HG03064 (cell line): ENCODE measurements at regions not wholly inside any gene's neighbourhood (a gene's known extent, or its start where the extent isn't known, plus 50 kb on each side); places are given as distances from the start of the nearest gene placed in this dataset.

ENCODE experiments used
- ATAC-seq: cut with Tn5 transposase; IDR thresholded peaks from one replicate; pipeline ENCODE4 v1.9.1; 2021; ENCODE audit warnings: low read depth; ENCODE audit not compliant: unreplicated experiment

GRCh38 chr21:27298465-27298864 lies 331.6 kb upstream of the ADAMTS5 start:
- no peak for ATAC-seq

DNA sequence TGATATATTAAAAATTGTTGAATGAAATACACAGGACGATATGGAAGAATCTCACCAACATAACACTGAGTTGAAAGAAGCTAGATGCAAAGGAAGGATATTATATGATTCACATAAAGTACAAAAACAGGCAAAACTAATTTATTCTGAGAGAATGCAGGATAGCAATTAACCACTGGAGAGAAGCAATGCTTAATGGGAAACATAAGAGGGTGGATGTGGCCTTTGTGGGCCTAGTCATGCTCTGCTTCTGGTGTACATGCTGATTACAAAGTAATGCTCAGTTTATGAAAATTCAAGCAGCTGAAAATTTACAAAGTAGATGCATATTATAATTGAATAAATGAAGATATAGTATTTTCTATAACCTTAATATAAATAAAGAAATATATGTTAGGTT lies 326.4 kb upstream of the ADAMTS5 start:
- no peak for ATAC-seq

DNA sequence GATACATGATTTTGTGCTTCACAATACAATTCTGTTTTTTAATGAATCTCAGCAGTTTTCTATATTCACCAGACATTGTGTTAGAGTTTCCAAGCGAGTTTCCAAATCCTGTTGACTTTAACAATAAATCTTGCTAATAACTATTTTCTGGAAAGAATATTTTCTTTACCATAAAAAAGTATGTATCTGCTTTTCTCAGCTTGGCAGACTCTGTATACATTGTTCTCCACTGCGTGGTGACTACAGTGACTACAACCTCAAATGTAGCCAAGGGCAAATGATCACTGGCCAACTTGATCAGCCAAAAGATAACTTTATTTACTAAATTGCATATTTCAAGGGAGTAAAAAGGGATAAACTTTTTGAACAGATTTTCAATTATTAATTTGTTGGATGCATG lies 325.9 kb upstream of the ADAMTS5 start:
- ATAC-seq, result no peak

DNA sequence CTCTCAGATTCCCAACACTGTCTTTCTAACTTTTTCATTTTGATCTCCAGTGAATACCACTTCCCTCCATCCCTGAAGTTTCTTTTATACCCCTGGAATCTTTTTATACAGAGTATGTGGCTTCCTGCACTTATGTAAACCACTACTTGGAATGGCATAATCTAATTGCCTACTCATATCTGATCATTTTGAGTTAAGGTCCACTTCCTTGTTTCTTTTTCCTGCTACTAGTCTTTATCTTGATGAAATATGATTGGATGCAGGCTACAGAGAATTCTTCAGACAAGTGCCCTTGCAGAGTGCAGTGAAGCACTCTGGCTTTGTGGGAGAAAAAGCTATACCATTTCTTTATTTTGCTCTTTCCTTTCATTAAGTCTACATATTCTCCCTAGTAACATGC lies 325.3 kb upstream of the ADAMTS5 start:
- no peak for ATAC-seq

GRCh38 chr21:27291006-27291405 lies 324.1 kb upstream of the ADAMTS5 start:
- no peak for ATAC-seq

GRCh38 chr21:27290028-27290427 lies 323.1 kb upstream of the ADAMTS5 start:
- ATAC-seq, result no peak

DNA sequence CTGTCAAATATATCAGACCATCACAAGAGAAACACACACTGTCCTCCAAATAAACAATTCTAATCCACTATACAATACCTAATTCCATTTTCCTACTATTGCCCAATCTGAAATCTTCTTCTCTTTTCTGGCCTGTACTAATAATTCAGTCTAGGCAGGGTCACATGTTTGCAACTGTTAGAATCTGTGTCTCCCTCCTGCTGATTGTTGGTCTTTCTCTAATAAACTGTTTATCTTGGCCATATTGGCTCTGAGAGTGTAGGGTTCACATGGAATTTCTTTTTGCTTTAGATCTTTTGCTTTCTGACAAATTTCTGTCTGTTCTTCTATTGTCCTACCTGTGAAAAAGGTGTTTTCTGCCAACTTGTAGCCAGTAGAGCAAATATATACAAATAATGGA lies 319.9 kb upstream of the ADAMTS5 start:
- ATAC-seq, result no peak

GRCh38 chr21:27277110-27277509 lies 310.2 kb upstream of the ADAMTS5 start:
- no peak for ATAC-seq

GRCh38 chr21:27275294-27275927 lies 308.5 kb upstream of the ADAMTS5 start:
- ATAC-seq, result no peak

DNA sequence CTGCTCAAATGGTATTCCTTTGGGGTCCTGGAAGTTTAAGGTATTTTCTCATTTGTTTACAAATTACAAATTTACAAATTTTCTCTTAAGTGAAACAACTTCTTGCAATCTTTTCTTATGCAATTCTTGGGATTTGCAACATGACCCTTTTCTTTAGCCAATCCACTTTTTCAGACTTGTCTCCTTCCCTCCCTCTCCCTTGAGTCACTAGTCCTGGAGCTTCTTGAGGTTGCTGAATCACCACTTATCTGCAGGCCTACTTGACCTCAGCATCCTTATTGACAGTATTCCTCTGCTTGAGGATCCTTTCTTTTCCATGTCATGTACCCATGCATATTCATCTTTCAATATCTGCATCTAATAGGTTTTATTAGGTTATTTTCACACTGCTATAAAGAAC lies 302.8 kb upstream of the ADAMTS5 start:
- no peak for ATAC-seq

- no peak for ATAC-seq
These were observed 301.4 kb upstream of the ADAMTS5 start for GRCh38 chr21:27268290-27268689.

DNA sequence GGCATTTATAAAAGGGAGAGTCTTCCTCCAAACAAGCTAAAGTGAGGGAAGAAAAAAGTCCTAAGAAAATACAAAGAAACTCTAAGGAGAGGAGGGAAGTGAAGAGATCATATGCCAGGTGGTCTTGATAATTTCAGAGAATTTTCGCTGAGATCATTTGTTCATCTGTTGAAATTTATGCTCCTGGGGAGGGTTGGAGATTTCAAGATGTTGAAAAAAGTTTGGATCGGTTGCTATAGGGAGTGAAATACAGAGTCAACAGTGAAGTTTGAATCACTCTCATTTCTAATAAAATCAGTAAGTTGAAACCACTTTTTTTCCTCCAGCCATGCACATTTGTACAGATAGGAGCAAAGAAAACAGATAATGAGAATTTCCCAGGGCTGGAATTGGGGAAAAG lies 299.1 kb upstream of the ADAMTS5 start:
- no peak for ATAC-seq

DNA sequence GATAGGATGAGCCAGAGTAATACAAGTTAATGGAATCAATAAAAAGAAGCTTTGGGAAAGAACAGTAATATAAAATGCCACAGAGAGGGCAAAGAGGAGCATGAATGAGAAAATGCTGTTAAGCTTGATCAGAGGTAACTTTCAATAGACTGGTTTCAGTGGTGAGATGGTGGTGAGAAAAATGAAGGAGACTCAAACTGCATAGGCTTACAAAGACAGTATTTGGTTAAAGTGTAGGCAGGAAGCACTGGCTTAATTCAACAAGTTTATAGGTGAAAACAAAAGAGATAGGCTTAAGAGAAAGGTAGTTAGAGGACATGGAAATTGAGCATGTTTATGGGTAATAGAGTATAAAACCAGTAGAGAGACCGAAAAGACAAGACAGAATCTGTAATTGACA lies 298.6 kb upstream of the ADAMTS5 start:
- ATAC-seq, result no peak

GRCh38 chr21:27261676-27262075 lies 294.8 kb upstream of the ADAMTS5 start:
- no peak for ATAC-seq

DNA sequence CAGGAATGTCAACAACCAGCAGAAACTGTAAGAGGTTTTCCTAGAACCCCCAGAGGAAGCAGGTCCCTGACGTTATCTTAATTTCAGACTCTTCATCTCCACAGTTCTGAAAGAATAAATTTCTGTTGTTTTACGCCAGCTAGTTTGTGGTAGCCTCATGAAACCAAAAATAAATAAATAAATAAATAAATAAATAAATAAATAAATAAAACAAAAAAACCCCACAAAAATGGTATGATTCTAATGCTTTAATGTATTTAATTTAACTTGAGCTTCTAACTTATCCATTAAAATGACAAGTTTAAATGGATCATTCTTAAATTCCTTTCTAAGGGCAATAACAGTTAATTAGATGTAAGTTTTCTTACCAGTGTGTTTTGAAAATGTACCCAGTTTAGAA lies 293.8 kb upstream of the ADAMTS5 start:
- ATAC-seq, result no peak

DNA sequence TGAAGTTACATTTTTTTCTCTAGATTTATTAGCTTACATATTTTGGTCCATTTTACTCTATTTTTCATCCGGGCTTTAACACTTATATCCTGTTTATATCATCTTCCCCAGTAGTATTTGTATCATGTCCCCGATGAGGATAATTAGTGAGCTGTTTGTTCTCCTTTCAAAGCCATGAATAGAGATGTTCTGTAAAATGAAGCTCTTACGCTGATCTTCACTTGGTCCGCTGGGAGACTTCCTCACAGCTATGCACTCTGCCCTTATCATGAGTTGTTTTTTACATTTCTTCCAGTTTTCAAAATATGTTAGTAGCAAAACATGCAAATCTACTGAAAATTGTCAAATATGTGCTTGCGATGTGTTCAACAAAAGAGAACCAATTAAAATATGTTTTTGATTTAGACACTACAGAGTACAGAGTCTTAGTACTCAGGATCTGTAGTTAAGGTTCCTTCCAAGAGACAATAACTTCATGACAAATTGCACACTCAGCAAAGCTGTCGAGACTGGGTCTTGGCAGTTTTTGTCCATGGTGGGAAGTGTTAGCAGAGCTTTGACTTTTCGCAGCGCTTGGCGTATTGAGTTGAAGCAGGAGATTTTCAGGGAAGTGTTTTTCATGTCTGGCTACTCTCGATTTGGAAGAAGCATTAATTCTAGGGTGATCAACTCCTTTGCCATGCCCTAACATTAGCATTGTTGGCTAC lies 292.0 kb upstream of the ADAMTS5 start:
- ATAC-seq, result no peak

- no peak for ATAC-seq
These were observed 291.1 kb upstream of the ADAMTS5 start for GRCh38 chr21:27257908-27258556.

DNA sequence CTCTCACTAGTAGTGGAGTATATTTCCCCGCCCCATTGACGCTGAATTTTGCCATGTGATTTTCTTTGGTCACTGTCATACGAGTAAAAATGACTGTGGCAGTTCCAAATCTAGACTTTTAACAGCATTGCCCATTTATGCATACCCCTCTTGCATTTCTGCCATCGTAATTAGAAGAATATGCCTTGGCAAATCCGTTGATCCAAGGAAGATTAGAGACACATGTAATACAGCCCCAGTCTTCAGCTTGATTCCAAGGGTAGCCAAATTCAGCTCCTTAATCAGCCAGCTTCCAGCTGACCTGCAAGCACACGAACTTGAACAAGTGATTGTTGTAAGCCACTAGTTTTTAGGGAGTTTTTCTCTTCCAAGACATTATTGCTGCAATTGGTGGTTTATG lies 290.3 kb upstream of the ADAMTS5 start:
- ATAC-seq, result no peak

GRCh38 chr21:27251752-27252151 lies 284.9 kb upstream of the ADAMTS5 start:
- ATAC-seq, result no peak

DNA sequence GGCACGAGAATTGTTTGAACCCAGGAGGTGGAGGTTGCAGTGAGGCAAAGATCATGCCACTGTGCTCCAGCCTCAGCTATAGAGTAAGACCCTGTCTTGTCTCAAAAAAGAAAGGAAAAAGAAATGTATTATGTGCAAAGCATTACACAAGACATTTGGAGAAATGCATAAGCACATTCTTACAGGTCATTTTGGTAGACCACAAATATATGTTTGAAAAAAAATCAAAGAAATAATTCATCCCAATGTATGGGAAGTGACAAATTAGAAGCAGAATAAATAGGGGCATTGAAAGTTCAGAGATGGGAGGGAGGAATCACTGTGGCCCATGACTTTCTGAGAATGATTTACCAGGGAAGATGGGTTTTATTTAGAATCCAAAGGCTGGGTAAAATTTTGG lies 283.5 kb upstream of the ADAMTS5 start:
- no peak for ATAC-seq

DNA sequence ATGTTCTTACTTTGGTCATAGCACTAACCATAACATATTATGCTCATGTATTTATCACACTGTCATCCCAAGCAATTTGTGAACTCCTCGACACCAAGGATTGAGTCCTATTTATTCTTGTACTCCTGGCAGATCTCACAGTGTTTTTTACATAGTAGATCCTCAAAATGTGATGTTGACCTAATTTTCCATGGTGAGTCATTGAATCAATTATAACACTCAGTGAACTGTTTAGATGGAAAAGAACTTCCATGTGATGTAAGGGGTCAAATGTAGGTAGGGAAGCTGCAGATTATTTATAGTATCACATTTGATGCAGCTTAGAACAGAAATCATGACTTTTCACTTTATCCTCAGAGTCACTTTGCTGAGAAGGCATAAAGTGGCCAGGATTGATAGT lies 281.9 kb upstream of the ADAMTS5 start:
- no peak for ATAC-seq

- ATAC-seq, result no peak
These were observed 279.9 kb upstream of the ADAMTS5 start for GRCh38 chr21:27246741-27247140.
